Cardiac fibroblast (primary cell): ENCODE measurements at regions not wholly inside any gene's neighbourhood (a gene's known extent, or its start where the extent isn't known, plus 50 kb on each side); places are given as distances from the start of the nearest gene placed in this dataset.

ENCODE experiments used
- DNase-seq, 2 donors: peaks; one replicate each; pipeline versions ENCODE4 v3.0.0 to v3.0.0-alpha.2; 2010; ENCODE audit warnings: low read depth in 2 of 2
- H3K4me3 ChIP-seq, 2 donors: replicated peaks in 1 of 2; 1 replicate in 1 of 2; 2 replicates in 1 of 2; pipeline ENCODE4 v1.5.1; 2011; ENCODE audit warnings: low read depth in 2 of 2, low read length in 2 of 2, mild to moderate bottlenecking in 2 of 2, moderate library complexity in 1 of 2
- CTCF ChIP-seq: IDR thresholded peaks from one replicate; pipeline ENCODE4 v1.5.1; 2011; ENCODE audit warnings: low read depth, mild to moderate bottlenecking, low read length, inconsistent platforms

- H3K4me3 ChIP-seq, result no peak overlapping the region
- TF ChIP-seq CTCF, result no peak
- no peak for DNase-seq
Measured at GRCh38 chr5:4243479-4244264, 648.0 kb downstream of the IRX1 start.

GRCh38 chr5:4244306-4244705, 648.7 kb downstream of the IRX1 start:
- H3K4me3 ChIP-seq, result no peak overlapping the region
- TF ChIP-seq CTCF, result no peak
- DNase-seq, result no peak

GRCh38 chr5:4245076-4245475, 649.4 kb downstream of the IRX1 start:
- no peak for DNase-seq
- no peak for TF ChIP-seq CTCF
- H3K4me3 ChIP-seq, result no peak overlapping the region

- no peak for TF ChIP-seq CTCF
- DNase-seq, result no peak
- no peak overlapping the region for H3K4me3 ChIP-seq
Measured at GRCh38 chr5:4245511-4245910, 649.9 kb downstream of the IRX1 start.

GRCh38 chr5:4246447-4246846, 650.8 kb downstream of the IRX1 start:
- no peak for TF ChIP-seq CTCF
- no peak for DNase-seq
- no peak overlapping the region for H3K4me3 ChIP-seq

GRCh38 chr5:4250254-4250653, 654.6 kb downstream of the IRX1 start:
- no peak for DNase-seq
- H3K4me3 ChIP-seq, result no peak overlapping the region
- TF ChIP-seq CTCF, result no peak

- no peak for TF ChIP-seq CTCF
- no peak for DNase-seq
- no peak overlapping the region for H3K4me3 ChIP-seq
Measured at GRCh38 chr5:4252385-4252784, 656.8 kb downstream of the IRX1 start.
